ENCODE measurements at regions not wholly inside any gene's neighbourhood (a gene's known extent, or its start where the extent isn't known, plus 50 kb on each side); places are given as distances from the start of the nearest gene placed in this dataset.

DNA sequence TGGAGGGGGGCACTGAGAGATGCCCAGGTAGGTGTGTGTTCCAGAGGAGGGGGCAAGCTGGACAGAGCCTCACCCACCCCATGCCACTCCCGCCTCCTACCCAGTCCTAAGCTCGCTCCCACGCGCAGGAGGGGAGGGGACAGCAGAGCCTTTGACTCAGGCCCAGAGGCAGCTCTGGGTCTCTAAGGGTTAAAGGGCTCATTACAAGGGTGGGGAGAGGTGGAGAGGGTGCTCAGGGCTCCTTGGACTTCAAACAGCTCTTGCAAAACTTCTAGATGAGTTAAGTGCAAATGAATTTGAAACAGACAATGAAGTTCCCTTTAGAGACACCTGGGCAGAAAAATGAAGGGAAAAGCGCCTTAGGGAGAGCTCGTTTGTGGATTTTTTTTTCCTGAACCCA, 104.2 kb upstream of the CASZ1 start:
- no peak for DNase-seq (ENCODE audit: low spot score)
- H3K4me3 ChIP-seq: no peak overlapping the region
- no peak overlapping the region for H3K27ac ChIP-seq
- TF ChIP-seq, protein P1, sequence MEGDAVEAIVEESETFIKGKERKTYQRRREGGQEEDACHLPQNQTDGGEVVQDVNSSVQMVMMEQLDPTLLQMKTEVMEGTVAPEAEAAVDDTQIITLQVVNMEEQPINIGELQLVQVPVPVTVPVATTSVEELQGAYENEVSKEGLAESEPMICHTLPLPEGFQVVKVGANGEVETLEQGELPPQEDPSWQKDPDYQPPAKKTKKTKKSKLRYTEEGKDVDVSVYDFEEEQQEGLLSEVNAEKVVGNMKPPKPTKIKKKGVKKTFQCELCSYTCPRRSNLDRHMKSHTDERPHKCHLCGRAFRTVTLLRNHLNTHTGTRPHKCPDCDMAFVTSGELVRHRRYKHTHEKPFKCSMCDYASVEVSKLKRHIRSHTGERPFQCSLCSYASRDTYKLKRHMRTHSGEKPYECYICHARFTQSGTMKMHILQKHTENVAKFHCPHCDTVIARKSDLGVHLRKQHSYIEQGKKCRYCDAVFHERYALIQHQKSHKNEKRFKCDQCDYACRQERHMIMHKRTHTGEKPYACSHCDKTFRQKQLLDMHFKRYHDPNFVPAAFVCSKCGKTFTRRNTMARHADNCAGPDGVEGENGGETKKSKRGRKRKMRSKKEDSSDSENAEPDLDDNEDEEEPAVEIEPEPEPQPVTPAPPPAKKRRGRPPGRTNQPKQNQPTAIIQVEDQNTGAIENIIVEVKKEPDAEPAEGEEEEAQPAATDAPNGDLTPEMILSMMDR (IDR thresholded peaks at IDR 0.05): no peak

DNA sequence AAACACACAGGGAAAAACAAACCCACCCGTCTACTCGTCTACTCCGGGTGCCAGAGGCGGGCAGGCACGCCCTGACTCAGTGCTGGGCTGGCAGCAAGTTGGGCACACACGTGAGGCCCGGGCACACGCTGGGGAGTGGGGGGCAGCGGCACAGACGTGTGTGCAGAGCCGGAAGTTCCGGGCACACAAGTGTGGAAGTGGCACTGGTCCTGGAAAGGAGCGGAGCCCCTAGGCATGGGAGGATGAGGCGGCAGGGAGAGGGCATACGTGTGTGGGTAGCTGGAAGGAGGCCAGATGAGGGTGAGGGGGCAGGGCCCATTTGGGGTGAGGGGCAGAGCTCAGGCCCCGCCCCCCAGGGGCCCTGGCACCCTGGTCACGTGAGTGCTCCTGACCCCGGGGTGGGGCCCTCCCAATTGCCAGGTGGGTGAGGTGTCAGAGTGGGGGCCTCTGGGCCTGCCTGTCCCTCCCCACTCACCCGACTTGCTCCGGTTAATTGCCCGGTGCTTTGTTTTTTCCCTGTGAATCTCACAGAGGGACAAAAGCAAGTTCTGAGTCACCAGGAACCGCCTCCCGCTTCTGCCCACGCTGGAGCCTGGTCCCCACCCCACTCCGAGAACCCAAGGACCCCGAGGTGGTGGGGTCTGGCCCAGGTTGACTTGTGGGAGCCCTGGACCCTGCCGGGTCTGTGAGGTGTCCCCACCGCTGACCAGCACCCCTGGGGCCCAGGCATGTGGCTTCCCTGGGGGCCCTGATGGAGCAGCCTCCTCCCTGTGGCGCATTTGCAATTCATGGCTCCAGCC, 104.8 kb upstream of the CASZ1 start:
- TF ChIP-seq, protein P1 (IDR thresholded peaks at IDR 0.05): no peak
- Histone ChIP-seq H3K4me3 (no peak overlapping the region), H3K27ac (no peak overlapping the region)
- DNase-seq (ENCODE audit: low spot score): no peak

- Histone ChIP-seq H3K27ac (no peak overlapping the region), H3K4me3 (no peak overlapping the region)
- no peak for DNase-seq (ENCODE audit: low spot score)
- TF ChIP-seq, protein P1 (IDR thresholded peaks at IDR 0.05): no peak
Measured at GRCh38 chr1:10901891-10902805, 105.7 kb upstream of the CASZ1 start.

DNA sequence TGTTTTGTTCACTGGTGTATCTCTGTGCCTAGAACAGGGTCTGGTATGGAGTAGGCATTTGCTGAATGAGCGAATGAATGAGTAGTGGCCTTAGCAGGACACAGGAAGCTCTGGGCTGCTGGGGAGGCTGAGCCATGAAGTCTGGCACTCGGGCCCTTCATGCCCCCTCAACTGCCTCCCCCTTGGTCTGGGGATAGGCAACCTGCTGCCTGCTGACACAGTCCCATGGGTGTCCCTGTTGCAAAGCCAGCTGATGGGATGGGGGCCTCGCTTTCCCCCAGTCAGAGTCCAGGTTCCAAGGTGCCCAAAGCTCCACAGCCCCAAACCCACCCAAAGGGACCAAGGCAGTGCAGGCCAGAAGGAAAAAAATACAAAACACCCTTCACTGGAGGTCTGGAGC, 107.0 kb upstream of the CASZ1 start:
- Histone ChIP-seq H3K4me3 (no peak overlapping the region), H3K27ac (no peak overlapping the region)
- TF ChIP-seq, protein P1 (IDR thresholded peaks at IDR 0.05): no peak
- DNase-seq (ENCODE audit: low spot score): no peak

GRCh38 chr1:10903821-10904220, 107.4 kb upstream of the CASZ1 start:
- Histone ChIP-seq H3K4me3 (no peak overlapping the region), H3K27ac (no peak overlapping the region)
- no peak for DNase-seq (ENCODE audit: low spot score)
- TF ChIP-seq, protein P1 (IDR thresholded peaks at IDR 0.05): no peak

DNA sequence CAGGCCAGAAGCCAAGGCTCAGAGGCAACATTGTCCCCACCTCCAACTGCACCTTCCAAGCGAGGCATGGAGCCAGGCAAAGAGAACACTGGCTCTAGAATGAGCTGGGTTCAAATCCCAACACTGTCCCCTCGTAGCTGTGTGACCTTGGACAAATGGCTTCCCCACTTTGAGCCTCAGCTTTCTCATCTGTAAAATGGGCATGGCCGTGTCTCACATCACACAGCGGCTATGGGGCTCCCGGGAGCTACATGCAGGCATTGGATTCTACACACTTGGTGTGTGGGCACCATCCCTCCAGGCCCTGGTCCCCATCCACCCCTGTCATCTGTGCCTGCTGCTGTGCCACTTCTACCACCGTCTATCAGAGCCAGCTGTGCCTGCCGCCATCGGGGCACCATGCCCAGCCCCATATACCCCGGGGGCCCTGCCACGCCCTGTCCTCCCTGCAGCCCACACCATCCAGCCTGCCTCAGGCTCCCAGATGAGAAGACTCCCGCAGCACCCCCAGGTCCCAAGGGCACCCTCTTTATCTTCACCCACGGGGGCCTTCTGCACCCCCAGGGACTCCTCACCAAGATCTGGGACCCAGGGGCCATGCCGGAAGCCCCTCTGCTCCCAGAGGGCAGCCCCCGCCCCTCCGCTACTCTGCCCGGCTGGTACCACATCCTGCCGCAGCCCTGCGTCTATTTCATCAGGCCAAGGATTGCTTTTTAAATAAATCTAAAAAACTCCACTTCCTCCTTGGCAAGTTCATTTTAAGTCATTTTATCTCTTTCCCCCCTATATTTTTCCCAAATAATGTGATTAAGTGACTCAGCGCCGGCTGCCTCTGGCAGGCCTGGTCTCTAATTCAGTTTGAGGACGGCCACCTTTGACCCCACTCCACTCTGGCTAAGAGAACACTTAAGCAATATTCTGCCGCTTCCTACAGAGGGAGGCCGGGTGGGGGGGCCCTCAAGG, 107.8 kb upstream of the TARDBP start:
- TF ChIP-seq, protein P1 (IDR thresholded peaks at IDR 0.05): no peak
- DNase-seq (ENCODE audit: low spot score): no peak
- no peak overlapping the region for H3K27ac ChIP-seq
- H3K4me3 ChIP-seq: no peak overlapping the region
